ENCODE measurements at regions not wholly inside any gene's neighbourhood (a gene's known extent, or its start where the extent isn't known, plus 50 kb on each side); places are given as distances from the start of the nearest gene placed in this dataset.

GRCh38 chr13:76048675-76049375 is 412.7 kb downstream of the LMO7 start:
- no peak for TF ChIP-seq CTCF (IDR thresholded peaks at IDR 0.05)
- TF ChIP-seq POLR2A (IDR thresholded peaks at IDR 0.05): no peak
- no peak for TF ChIP-seq EP300 (IDR thresholded peaks at IDR 0.05)

All from upper lobe of left lung (tissue), 4 donors.